Kidney glomerular epithelial cell (primary cell): ENCODE measurements at regions not wholly inside any gene's neighbourhood (a gene's known extent, or its start where the extent isn't known, plus 50 kb on each side); places are given as distances from the start of the nearest gene placed in this dataset.
"Not testable (repeated sequence)": the region's sequence is repeated elsewhere in the genome, so short reads cannot be mapped to it uniquely, and the experiment has no call there.

Experiments
- DNase-seq: peaks from one replicate; lab custom pipeline; 2025; lab: John Stamatoyannopoulos, UW

DNA sequence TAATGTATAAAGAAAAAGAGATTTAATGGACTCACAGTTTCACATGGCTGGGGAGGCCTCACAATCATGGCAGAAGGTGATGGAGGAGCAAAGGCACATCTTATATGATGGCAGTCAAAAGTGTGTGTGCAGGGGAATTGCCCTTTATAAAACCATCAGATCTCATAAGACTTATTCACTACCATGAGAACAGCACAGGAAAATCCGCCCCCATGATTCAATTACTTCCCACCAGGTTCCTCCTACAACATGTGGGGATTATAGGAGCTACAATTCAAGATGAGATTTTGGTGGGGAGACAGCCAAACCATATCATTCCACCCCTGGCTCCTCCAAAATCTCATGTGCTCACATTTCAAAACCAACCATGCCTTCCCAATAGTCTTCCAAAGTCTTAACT is 82.5 kb upstream of the ANKRD1 start:
- DNase-seq = not testable (repeated sequence)

GRCh38 chr10:91005276-91005675 is 84.4 kb upstream of the ANKRD1 start:
- not testable (repeated sequence) for DNase-seq

DNA sequence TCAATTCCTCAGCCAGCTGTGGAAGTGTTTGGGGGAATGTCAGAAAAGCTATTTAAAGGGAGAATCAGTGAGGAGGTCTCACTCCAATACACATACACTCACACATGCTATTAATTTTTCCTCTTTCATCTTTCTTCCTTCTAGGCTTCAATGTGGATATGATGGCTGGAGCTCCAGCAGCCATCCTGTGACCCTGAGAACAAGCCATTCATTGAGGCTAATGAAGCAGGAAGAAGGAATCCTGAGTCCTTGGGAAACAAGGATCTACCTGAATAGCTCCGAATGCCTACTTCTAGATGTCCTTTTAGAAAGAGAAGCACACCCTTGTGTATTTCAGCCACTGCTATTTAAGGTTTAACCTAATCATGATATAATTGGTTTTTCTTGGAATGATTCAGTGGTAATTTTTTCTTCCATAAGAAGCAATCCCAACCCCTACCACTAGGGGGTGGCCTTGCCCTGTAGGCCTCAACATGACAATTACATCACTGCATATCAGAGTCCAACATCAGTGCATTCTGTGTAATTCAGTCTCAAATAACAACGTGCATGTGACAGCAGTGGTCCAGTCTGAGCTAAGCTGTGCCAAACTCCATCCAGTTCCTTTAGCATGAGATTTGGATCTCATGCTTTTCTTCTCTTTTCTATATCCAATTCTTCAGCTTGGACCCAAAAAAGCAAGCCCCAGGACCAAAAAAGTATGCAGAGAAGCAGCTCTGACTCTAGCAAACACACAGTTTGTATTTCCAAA is 85.3 kb upstream of the ANKRD1 start:
- DNase-seq = peak; percentile 19

- DNase-seq = no peak
Measured at GRCh38 chr10:91006752-91007346, 86.0 kb upstream of the ANKRD1 start.

DNA sequence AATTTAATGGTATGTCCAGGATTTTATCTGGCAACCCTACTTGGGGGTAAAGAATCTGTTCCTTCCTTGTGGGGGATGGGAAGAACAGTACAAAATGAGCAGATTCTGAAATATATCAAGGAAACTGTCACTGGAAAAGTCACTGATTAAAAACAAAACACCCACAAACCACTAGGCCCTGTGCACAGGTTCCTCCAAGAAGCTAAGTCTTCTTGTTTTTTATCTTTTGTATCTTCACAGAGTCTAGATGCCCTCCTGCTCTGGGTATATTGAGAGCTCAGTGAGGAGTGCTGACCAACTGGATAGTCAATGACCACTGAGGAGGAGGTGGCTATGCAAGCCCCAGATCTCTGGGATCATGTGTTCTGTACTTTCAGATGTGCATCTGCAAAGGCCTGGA is 86.8 kb upstream of the ANKRD1 start:
- DNase-seq = no peak

- DNase-seq = no peak
Measured at GRCh38 chr10:91009121-91009520, 88.2 kb upstream of the ANKRD1 start.

GRCh38 chr10:91010952-91011351 is 90.1 kb upstream of the ANKRD1 start:
- no peak for DNase-seq

DNA sequence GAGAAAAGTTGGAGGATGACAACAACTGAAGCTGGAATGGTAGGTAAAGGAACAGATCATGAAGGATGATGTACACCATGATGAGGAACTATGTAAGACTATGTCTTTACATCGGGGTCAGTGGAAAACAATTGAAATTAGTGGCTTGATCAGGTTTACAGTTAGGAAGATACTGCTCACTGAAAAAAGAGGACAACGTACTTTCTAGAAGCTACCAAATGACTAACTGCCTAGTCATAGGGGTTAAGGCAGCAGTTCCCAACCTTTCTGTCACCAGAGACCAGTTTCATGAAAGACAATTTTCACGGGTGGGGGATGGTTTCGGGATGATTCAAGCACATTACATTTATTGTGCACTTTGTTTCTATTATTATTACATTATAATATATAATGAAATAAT is 91.6 kb upstream of the ANKRD1 start:
- no peak for DNase-seq

DNA sequence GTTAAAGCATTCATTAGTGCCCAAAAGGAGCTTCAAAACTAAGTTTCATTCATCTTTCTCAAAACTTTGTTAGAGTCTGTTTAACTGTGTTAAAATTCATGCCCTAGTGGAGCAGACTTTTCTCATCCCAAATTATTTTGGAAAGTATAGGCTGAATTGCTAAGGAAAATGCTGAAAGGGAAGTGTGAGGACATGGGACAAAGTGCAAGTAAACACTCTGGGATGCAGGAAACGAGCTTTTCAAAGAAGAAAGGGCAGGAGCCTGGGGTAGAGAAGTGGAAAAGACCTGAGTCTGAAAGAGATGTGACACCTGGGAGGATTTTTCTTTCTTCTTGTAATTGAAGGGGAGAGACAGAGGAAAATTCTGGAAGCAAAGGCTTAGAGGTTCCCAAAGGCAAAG is 93.1 kb upstream of the ANKRD1 start:
- no peak for DNase-seq

- DNase-seq = no peak
Measured at GRCh38 chr10:91017198-91017597, 96.3 kb upstream of the ANKRD1 start.

DNA sequence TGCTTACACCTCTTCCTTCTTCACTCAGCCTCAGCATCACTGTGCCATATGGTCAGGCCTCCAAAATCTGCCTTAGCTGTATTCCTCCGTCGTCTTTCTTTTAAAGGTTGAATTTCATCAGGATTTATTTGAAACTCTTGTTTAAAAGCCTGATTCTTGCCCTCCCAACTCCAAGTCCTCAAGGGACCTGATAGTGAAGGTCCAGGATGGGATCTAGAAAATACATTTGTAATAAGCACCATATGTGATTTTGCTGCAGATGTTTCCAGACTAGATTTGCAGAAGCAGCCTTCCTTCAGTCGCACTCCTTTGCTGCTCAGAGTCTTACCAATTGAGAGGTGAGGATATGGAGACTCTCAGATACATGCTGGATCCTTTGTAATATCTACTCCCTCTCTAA is 101.0 kb upstream of the ANKRD1 start:
- DNase-seq = no peak

DNA sequence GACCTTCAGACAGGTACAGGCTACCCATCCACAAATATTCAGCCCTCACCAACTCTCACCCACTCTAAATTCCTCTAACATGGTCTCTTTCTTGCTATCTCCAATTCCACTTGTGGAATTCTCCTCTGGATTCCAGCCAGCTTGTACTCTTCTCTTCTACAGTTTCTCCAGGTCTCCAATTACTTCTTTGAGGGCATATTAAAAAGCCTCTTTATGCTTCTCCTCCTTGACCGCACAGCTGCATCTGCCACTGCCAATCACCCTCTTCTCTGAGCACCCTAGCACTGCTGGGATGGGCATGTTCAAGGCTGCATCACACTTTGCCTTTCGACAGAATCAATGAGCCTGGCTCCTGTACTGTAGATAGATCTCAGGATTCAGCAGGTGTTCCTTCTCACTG is 101.5 kb upstream of the ANKRD1 start:
- DNase-seq = no peak

DNA sequence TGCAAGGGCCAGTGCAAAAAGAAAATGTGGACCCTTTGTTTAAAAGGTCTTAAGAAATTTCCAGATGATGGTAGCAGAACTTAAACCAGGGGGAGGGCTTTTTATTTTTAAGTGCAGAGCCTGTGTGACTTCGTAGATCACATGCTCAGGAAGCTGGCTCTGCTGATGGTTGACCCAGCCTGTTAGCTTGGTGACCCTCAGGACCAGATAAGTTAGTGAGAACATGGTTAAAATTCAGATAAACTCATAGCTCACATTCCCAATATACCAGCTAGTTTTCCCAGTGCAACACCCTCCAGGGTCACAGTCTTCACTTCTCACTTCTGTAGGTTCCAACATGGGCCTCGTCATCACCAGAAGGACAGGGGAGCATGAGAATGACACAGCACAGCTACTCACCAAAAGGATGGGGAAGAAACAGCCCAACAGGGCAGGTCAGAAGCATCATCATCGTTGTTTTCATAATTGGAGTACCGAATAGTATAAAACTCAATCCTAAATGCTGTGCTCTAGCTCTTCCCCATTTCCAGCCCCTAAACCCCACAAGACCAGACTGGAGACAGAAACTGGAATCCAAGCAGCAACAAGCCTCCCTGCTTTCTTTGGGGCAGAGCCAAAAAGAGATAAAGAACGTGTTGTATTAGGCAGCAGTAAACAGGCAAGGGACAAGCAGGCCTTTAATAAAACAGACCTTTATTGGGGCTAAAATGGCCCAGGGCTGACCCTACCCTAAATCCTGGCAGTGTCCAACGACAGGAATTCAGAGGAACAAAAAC is 102.2 kb upstream of the ANKRD1 start:
- DNase-seq = no peak

- no peak for DNase-seq
Measured at GRCh38 chr10:91023700-91024398, 103.0 kb upstream of the ANKRD1 start.

DNA sequence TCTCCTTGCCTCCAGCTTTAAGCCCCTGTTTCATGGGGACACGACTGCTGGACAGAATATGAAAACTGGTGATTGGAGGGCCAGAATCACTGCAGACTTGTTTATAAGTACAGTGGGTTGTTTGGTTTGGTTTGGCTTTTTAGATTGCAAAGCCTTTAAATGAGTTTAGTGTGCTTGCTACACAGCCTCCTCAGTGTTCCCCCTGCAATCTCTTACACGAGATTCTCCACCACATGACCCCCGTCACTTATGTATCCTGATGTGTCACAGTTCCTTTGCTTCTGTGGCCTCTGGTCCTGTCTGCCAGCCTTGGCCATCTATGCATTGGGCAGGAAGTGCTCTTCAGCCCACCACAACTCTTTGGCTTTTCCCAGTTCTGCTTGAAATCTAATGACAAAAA is 103.7 kb upstream of the ANKRD1 start:
- no peak for DNase-seq

GRCh38 chr10:91032611-91033206 is 111.8 kb upstream of the ANKRD1 start:
- DNase-seq = peak; percentile 7

GRCh38 chr10:91033324-91033950 is 112.5 kb upstream of the ANKRD1 start:
- no peak for DNase-seq

DNA sequence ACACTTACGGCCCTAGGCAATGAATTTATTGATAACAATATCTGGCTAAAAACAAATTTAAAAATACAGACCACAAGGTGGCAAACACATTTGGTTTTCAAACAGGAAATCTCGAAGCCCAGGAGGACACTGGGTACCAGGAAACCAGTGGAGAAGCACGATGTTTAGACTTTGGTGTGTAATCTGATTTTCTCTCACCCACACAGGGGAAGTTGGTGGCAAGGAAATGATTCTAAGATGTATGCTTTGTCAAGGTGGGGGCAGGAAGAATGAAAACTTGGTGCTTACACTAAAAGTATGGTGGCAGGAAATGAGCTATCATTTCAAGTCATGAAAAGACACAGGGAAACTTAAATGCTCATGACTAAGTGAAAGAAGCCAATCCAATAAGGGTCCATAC is 113.2 kb upstream of the ANKRD1 start:
- DNase-seq = no peak

GRCh38 chr10:91034494-91035159 is 113.7 kb upstream of the ANKRD1 start:
- peak; percentile 16 for DNase-seq

DNA sequence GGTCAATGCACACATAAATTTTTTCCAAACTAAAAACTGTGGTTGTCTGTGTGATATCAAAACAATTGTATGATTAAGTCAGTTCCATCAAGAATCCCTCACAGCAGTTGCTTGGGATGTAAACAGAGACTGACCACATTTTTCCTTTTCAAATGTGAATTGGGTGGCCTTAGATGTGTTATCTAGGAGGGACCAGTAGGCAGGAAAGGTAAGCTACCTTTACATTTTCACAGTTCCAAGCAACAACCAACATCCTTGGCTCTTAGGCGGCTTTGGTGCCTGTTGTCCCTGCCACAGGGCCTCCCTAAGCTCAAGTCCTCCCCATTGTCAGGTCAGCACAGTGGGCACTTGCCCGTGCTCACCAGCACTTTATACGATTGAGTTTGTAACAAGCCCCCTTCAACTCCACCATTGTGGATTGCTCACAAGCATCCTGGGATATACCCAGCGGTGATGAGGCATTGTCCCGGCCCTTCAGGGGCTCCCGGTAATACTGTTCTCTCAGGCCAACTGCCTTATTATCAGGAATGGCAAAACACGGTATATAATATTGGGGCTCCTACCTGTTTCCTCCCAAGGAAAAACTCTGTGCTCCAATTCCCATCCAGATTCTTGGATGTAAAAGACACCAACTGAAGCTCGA is 114.9 kb upstream of the ANKRD1 start:
- DNase-seq = no peak
